Muscle layer of colon (tissue), 2 donors: ENCODE measurements at regions not wholly inside any gene's neighbourhood (a gene's known extent, or its start where the extent isn't known, plus 50 kb on each side); places are given as distances from the start of the nearest gene placed in this dataset.

Experiments
- H3K27ac ChIP-seq: one replicate; pipeline ENCODE4 v1.7.0; 2013; ENCODE audit warnings: low read depth, mild to moderate bottlenecking, low read length, moderate library complexity
- H3K27me3 ChIP-seq, 2 donors: one replicate each; pipeline ENCODE4 v1.7.0; 2013; ENCODE audit warnings: low read length in 2 of 2, mild to moderate bottlenecking in 2 of 2; ENCODE audit not compliant: insufficient read depth in 2 of 2, control insufficient read depth in 1 of 2
- H3K36me3 ChIP-seq: one replicate; pipeline ENCODE4 v1.7.0; 2013; ENCODE audit warnings: mild to moderate bottlenecking, low read length; ENCODE audit not compliant: insufficient read depth
- H3K4me1 ChIP-seq: one replicate; pipeline ENCODE4 v1.7.0; 2013; ENCODE audit warnings: mild to moderate bottlenecking, low read length; ENCODE audit not compliant: insufficient read depth
- H3K4me3 ChIP-seq, 2 donors: one replicate each; pipeline ENCODE4 v1.7.0; 2013; ENCODE audit warnings: low read length in 2 of 2, low read depth in 1 of 2, mild to moderate bottlenecking in 1 of 2, moderate library complexity in 1 of 2
- H3K9ac ChIP-seq: one replicate; pipeline ENCODE4 v1.7.0; 2013; ENCODE audit warnings: low read length
- H3K9me3 ChIP-seq: one replicate; pipeline ENCODE4 v1.7.0; 2013; ENCODE audit warnings: mild to moderate bottlenecking, low read length
- donor health status: abdominal sarcoma.
- donor health status: Adenocarcinoma of cecum.

- H3K27ac ChIP-seq: no peak overlapping the region
- H3K4me3 ChIP-seq: no peak overlapping the region
- no peak overlapping the region for H3K9ac ChIP-seq
- no peaks in the 10 kb centered on the region for H3K4me1 ChIP-seq
- no peaks in the 10 kb centered on the region for H3K27me3 ChIP-seq
- no peaks in the 10 kb centered on the region for H3K36me3 ChIP-seq
- H3K9me3 ChIP-seq: no peaks in the 10 kb centered on the region
Observed at GRCh38 chr5:155116456-155117251, 103.1 kb downstream of the KIF4B start.

DNA sequence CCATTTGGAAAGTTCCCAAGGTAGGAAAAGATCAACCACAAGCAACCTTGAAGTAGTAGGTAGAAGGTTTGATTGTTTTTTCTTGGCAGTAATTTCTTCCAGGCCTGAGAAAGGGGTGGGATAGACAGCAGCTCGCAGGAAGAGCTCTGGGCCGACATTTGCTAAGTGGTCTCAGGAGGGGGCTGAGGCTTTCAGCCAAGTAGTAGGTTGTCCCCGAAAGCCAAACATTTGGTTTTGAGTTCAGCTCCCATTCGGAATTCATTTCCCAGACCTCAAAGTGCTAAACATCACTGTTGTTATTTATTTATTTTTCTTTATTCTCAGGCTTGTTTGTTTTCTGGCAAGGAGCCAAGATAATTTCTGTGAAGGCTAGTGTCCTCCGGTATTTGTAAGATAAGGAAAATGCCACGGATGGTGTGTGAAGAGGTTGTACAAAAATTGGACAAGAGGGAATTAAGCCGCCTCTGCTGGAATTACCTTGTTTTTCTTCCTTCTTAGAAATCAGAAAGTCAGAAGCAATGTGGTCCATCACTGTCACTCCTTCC, 112.1 kb downstream of the KIF4B start:
- Histone ChIP-seq H3K27me3 (no peaks in the 10 kb centered on the region), H3K9me3 (no peaks in the 10 kb centered on the region), H3K4me3 (no peak overlapping the region), H3K36me3 (no peaks in the 10 kb centered on the region), H3K4me1 (no peaks in the 10 kb centered on the region), H3K9ac (no peak overlapping the region), H3K27ac (no peak overlapping the region)

- no peak overlapping the region for H3K4me3 ChIP-seq
- H3K4me1 ChIP-seq: no peaks in the 10 kb centered on the region
- no peaks in the 10 kb centered on the region for H3K9me3 ChIP-seq
- no peak overlapping the region for H3K27ac ChIP-seq
- H3K9ac ChIP-seq: no peak overlapping the region
- no peaks in the 10 kb centered on the region for H3K36me3 ChIP-seq
- H3K27me3 ChIP-seq: no peaks in the 10 kb centered on the region
Observed at GRCh38 chr5:155126573-155126972, 113.0 kb downstream of the KIF4B start.

GRCh38 chr5:155127552-155127951, 114.0 kb downstream of the KIF4B start:
- no peak overlapping the region for H3K4me3 ChIP-seq
- no peak overlapping the region for H3K27ac ChIP-seq
- H3K9ac ChIP-seq: no peak overlapping the region
- no peaks in the 10 kb centered on the region for H3K9me3 ChIP-seq
- no peaks in the 10 kb centered on the region for H3K27me3 ChIP-seq
- no peaks in the 10 kb centered on the region for H3K4me1 ChIP-seq
- no peaks in the 10 kb centered on the region for H3K36me3 ChIP-seq

DNA sequence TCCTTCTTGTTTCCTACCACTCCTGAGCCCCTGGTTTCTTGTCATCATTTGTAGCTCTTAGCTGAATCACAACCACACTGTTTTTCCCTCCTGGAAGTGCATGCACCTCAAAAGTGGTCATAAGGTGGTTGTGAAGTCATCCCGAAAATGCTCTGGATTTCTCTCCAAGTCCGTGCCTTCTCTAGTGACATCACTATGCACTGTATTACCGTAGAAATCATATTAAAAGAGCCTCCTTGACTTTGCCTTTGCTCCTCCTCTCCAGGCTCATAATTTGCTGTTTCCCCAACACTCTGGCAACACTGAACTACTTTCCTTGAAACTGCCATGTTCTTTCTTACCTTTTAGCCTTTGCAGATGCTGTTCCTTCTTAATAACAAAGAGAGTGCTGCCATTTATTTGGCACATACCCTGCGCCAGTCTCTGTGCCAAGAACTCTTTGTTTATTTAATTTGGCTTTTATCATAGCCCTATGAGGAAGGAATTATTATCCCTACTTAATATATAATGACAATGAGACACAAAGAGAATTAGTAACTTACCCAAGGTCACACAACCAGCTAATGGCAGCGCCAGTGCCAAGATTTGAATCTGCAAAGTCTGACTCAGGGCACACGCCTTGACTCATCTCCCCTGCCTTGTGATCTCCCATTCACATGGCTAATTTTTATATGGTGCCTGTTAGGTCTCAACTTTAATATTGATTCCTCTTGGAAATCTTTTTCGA, 115.4 kb downstream of the KIF4B start:
- no peaks in the 10 kb centered on the region for H3K27me3 ChIP-seq

GRCh38 chr5:155129513-155129880, 115.9 kb downstream of the KIF4B start:
- Histone ChIP-seq H3K27me3 (no peaks in the 10 kb centered on the region), H3K9me3 (no peaks in the 10 kb centered on the region), H3K4me1 (no peaks in the 10 kb centered on the region), H3K36me3 (no peaks in the 10 kb centered on the region), H3K4me3 (no peak overlapping the region), H3K27ac (no peak overlapping the region), H3K9ac (no peak overlapping the region)

More for the DNA sequence above, 115.4 kb downstream of the KIF4B start:
- H3K36me3 ChIP-seq: no peaks in the 10 kb centered on the region
- H3K4me3 ChIP-seq: no peak overlapping the region
- no peaks in the 10 kb centered on the region for H3K4me1 ChIP-seq
- no peak overlapping the region for H3K27ac ChIP-seq
- H3K9ac ChIP-seq: no peak overlapping the region
- no peaks in the 10 kb centered on the region for H3K9me3 ChIP-seq

- Histone ChIP-seq H3K36me3 (no peaks in the 10 kb centered on the region), H3K9ac (no peak overlapping the region), H3K27ac (no peak overlapping the region), H3K4me1 (no peaks in the 10 kb centered on the region), H3K9me3 (no peaks in the 10 kb centered on the region), H3K27me3 (no peaks in the 10 kb centered on the region), H3K4me3 (no peak overlapping the region)
Observed at GRCh38 chr5:155134130-155134529, 120.6 kb downstream of the KIF4B start.

- Histone ChIP-seq H3K4me1 (no peaks in the 10 kb centered on the region), H3K27ac (no peak overlapping the region), H3K27me3 (no peaks in the 10 kb centered on the region), H3K9ac (no peak overlapping the region), H3K9me3 (no peaks in the 10 kb centered on the region), H3K4me3 (no peak overlapping the region), H3K36me3 (no peaks in the 10 kb centered on the region)
Observed at GRCh38 chr5:155136216-155136850, 122.8 kb downstream of the KIF4B start.

DNA sequence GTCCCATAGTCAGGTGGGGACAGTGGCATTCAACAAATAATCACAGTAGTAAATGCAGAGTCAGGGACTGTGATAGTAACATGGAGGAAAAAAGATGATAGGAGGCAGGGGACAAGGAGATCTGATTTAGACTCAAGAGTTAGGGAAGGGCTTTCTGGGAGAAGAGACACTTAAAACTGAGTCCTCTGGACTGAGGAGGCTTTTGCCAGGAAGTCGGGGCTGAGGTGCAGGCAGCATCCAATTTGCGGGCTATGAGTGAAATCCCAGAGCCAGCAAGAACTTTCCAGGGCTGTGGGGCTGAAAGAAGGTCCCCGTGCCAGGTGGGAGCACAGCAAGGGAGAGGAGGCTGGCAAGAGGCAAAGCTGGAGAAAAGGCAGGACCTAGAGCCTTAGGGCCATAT, 124.1 kb downstream of the KIF4B start:
- Histone ChIP-seq H3K9ac (no peak overlapping the region), H3K4me1 (no peaks in the 10 kb centered on the region), H3K9me3 (no peaks in the 10 kb centered on the region), H3K27ac (no peak overlapping the region), H3K36me3 (no peaks in the 10 kb centered on the region), H3K4me3 (no peak overlapping the region), H3K27me3 (no peaks in the 10 kb centered on the region)

- no peaks in the 10 kb centered on the region for H3K36me3 ChIP-seq
- H3K4me3 ChIP-seq: no peak overlapping the region
- no peak overlapping the region for H3K27ac ChIP-seq
- no peaks in the 10 kb centered on the region for H3K27me3 ChIP-seq
- no peak overlapping the region for H3K9ac ChIP-seq
- no peaks in the 10 kb centered on the region for H3K4me1 ChIP-seq
- H3K9me3 ChIP-seq: no peaks in the 10 kb centered on the region
Observed at GRCh38 chr5:155140646-155141045, 127.1 kb downstream of the KIF4B start.

GRCh38 chr5:155144956-155145355, 131.4 kb downstream of the KIF4B start:
- Histone ChIP-seq H3K9ac (no peak overlapping the region), H3K27ac (no peak overlapping the region), H3K27me3 (no peaks in the 10 kb centered on the region)

More at GRCh38 chr5:155144956-155145355, 131.4 kb downstream of the KIF4B start:
- H3K36me3 ChIP-seq: no peaks in the 10 kb centered on the region
- no peaks in the 10 kb centered on the region for H3K9me3 ChIP-seq
- H3K4me3 ChIP-seq: no peak overlapping the region
- H3K4me1 ChIP-seq: no peaks in the 10 kb centered on the region
